Mesenchymal stem cell (in vitro differentiated cells and primary cell): ENCODE measurements at regions not wholly inside any gene's neighbourhood (a gene's known extent, or its start where the extent isn't known, plus 50 kb on each side); places are given as distances from the start of the nearest gene placed in this dataset.
"Not testable (repeated sequence)": the region's sequence is repeated elsewhere in the genome, so short reads cannot be mapped to it uniquely, and the experiment has no call there.

Experiments used
- DNase-seq: peaks from one replicate; pipeline ENCODE4 v3.0.0-alpha.2; 2013
- H2AFZ ChIP-seq: one replicate; pipeline ENCODE4 v1.6.1; 2013; ENCODE audit warnings: low read depth, mild to moderate bottlenecking, control low read depth, inconsistent platforms, low read length, moderate library complexity
- H2AK5ac ChIP-seq: 2 replicates; pipeline ENCODE4 v1.6.1; 2013; ENCODE audit warnings: low read length, moderate library complexity, mild to moderate bottlenecking, inconsistent platforms; ENCODE audit not compliant: severe bottlenecking
- H2BK120ac ChIP-seq: one replicate; pipeline ENCODE4 v1.6.1; 2013; ENCODE audit warnings: low read depth, mild to moderate bottlenecking, inconsistent platforms, low read length, moderate library complexity
- H2BK12ac ChIP-seq, 2 experiments: one replicate each; pipeline ENCODE4 v1.6.1; 2013; ENCODE audit warnings: inconsistent platforms in 2 of 2, low read length in 2 of 2, mild to moderate bottlenecking in 2 of 2, moderate library complexity in 2 of 2, control low read depth in 1 of 2
- H2BK15ac ChIP-seq: one replicate; pipeline ENCODE4 v1.6.1; 2013; ENCODE audit warnings: mild to moderate bottlenecking, low read depth, inconsistent platforms; ENCODE audit not compliant: poor library complexity, severe bottlenecking
- H2BK5ac ChIP-seq: 2 replicates; pipeline ENCODE4 v1.6.1; 2013; ENCODE audit warnings: low read depth, mild to moderate bottlenecking, low read length, control low read depth, inconsistent platforms; ENCODE audit not compliant: poor library complexity, severe bottlenecking
- H3K14ac ChIP-seq, 2 experiments: one replicate each; pipeline ENCODE4 v1.6.1; 2013; ENCODE audit warnings: inconsistent platforms in 2 of 2, low read length in 2 of 2, control low read depth in 1 of 2, mild to moderate bottlenecking in 1 of 2, moderate library complexity in 1 of 2
- H3K18ac ChIP-seq, 2 experiments: one replicate each; pipeline ENCODE4 v1.6.1; 2013; ENCODE audit warnings: inconsistent platforms in 2 of 2, low read length in 2 of 2, control low read depth in 1 of 2, low read depth in 1 of 2, mild to moderate bottlenecking in 1 of 2
- H3K23ac ChIP-seq, 2 experiments: one replicate each; pipeline ENCODE4 v1.6.1; 2013; ENCODE audit warnings: inconsistent platforms in 2 of 2, low read length in 2 of 2, mild to moderate bottlenecking in 2 of 2, moderate library complexity in 2 of 2, control low read depth in 1 of 2
- H3K27ac ChIP-seq: 2 replicates; pipeline ENCODE4 v1.5.1; 2013; ENCODE audit warnings: mild to moderate bottlenecking, moderate library complexity, low read length, control low read depth, inconsistent platforms; ENCODE audit not compliant: poor library complexity, severe bottlenecking
- H3K27me3 ChIP-seq, 2 experiments: 2 replicates each; pipeline versions ENCODE4 v1.6.1 to v1.7.0; 2013; ENCODE audit warnings: low read length in 2 of 2, mild to moderate bottlenecking in 2 of 2, moderate library complexity in 2 of 2, control low read depth in 1 of 2, inconsistent platforms in 1 of 2; ENCODE audit not compliant: control insufficient read depth in 1 of 2, insufficient read depth in 1 of 2
- H3K36me3 ChIP-seq, 2 experiments: 2 replicates each; pipeline versions ENCODE4 v1.6.1 to v1.7.0; 2013; ENCODE audit warnings: low read length in 2 of 2, control low read depth in 1 of 2, inconsistent platforms in 1 of 2, low read depth in 1 of 2, mild to moderate bottlenecking in 1 of 2; ENCODE audit not compliant: insufficient read depth in 2 of 2, control insufficient read depth in 1 of 2
- H3K4ac ChIP-seq, 2 experiments: one replicate each; pipeline ENCODE4 v1.6.1; 2013; ENCODE audit warnings: inconsistent platforms in 2 of 2, low read length in 2 of 2, mild to moderate bottlenecking in 2 of 2, moderate library complexity in 2 of 2, control low read depth in 1 of 2, low read depth in 1 of 2
- H3K4me1 ChIP-seq: 2 replicates; pipeline ENCODE4 v1.6.1; 2013; ENCODE audit warnings: low read depth, low read length, control low read depth; ENCODE audit not compliant: control insufficient read depth, insufficient read depth
- H3K4me2 ChIP-seq: 2 replicates; pipeline ENCODE4 v1.6.1; 2013; ENCODE audit warnings: low read length, mild to moderate bottlenecking, inconsistent platforms; ENCODE audit not compliant: poor library complexity, severe bottlenecking
- H3K4me3 ChIP-seq, 2 experiments: 2 replicates each; pipeline versions ENCODE4 v1.5.1 to v1.7.0; 2013; ENCODE audit warnings: low read length in 2 of 2, mild to moderate bottlenecking in 2 of 2, control low read depth in 1 of 2, low read depth in 1 of 2; ENCODE audit not compliant: insufficient read depth in 1 of 2
- H3K79me1 ChIP-seq: replicated peaks from 2 replicates; pipeline ENCODE4 v1.6.1; 2013; ENCODE audit warnings: mild to moderate bottlenecking, control low read depth, low read length, inconsistent platforms; ENCODE audit not compliant: poor library complexity, severe bottlenecking
- H3K9ac ChIP-seq: 2 replicates; pipeline ENCODE4 v1.7.0; 2013; ENCODE audit warnings: mild to moderate bottlenecking, low read length, moderate library complexity
- H3K9me3 ChIP-seq: 2 replicates; pipeline ENCODE4 v1.7.0; 2013; ENCODE audit warnings: mild to moderate bottlenecking, low read length; ENCODE audit not compliant: control insufficient read depth
- H4K8ac ChIP-seq: one replicate; pipeline ENCODE4 v1.6.1; 2013; ENCODE audit warnings: inconsistent platforms, mild to moderate bottlenecking, low read length, moderate library complexity
- H4K91ac ChIP-seq: one replicate; pipeline ENCODE4 v1.6.1; 2013; ENCODE audit warnings: mild to moderate bottlenecking, low read length, inconsistent platforms
- WGBS: methylation state at CpG from one replicate; pipeline ENCODE4 v1.1.7; 2013; ENCODE audit warnings: mixed read lengths; 5-methylcytosine and 5-hydroxymethylcytosine counted together

GRCh38 chr6:122276637-122277036 is 122.8 kb upstream of the HSF2 start:
- H3K9me3 ChIP-seq = no peaks in the 10 kb centered on the region
- no peak overlapping the region for H2BK15ac ChIP-seq
- H2BK12ac ChIP-seq = no peak overlapping the region
- no peaks in the 10 kb centered on the region for H3K4me1 ChIP-seq
- H3K4ac ChIP-seq = no peak overlapping the region
- H4K91ac ChIP-seq = no peak overlapping the region
- no peak overlapping the region for H3K18ac ChIP-seq
- DNase-seq = peak; percentile 3
- H3K27ac ChIP-seq = no peak overlapping the region
- H2BK120ac ChIP-seq = no peak overlapping the region
- no peak overlapping the region for H4K8ac ChIP-seq
- H3K79me1 ChIP-seq = no peaks in the 10 kb centered on the region
- H3K14ac ChIP-seq = no peak overlapping the region
- H3K23ac ChIP-seq = no peak overlapping the region
- no peak overlapping the region for H3K9ac ChIP-seq
- H3K4me2 ChIP-seq = no peak overlapping the region
- H3K27me3 ChIP-seq = no peaks in the 10 kb centered on the region
- 50% methylated on average over 1 of the region's 1 CpG for WGBS
- H3K36me3 ChIP-seq = no peaks in the 10 kb centered on the region
- no peak overlapping the region for H2AK5ac ChIP-seq
- no peak overlapping the region for H2AFZ ChIP-seq
- H2BK5ac ChIP-seq = no peak overlapping the region
- no peak overlapping the region for H3K4me3 ChIP-seq

- not testable (repeated sequence) for H3K14ac ChIP-seq, DNase-seq, H2BK120ac ChIP-seq, H3K4ac ChIP-seq, H3K27me3 ChIP-seq, H2AK5ac ChIP-seq, H3K23ac ChIP-seq, H3K79me1 ChIP-seq, H2AFZ ChIP-seq, H4K91ac ChIP-seq, H4K8ac ChIP-seq, H3K27ac ChIP-seq, H2BK15ac ChIP-seq, H3K4me3 ChIP-seq, H3K18ac ChIP-seq, H3K36me3 ChIP-seq, H2BK12ac ChIP-seq, H3K4me2 ChIP-seq, H2BK5ac ChIP-seq, H3K4me1 ChIP-seq, H3K9ac ChIP-seq, H3K9me3 ChIP-seq
- WGBS = 94% methylated on average over 50 of the region's 52 CpGs
Measured at GRCh38 chr6:122280105-122281021, 119.1 kb upstream of the HSF2 start.

GRCh38 chr6:122283884-122284283 is 115.6 kb upstream of the HSF2 start:
- H3K23ac ChIP-seq = no peak overlapping the region
- no peaks in the 10 kb centered on the region for H3K36me3 ChIP-seq
- no peak overlapping the region for H3K4ac ChIP-seq
- no peak overlapping the region for H3K18ac ChIP-seq
- H3K27me3 ChIP-seq = no peaks in the 10 kb centered on the region
- no peaks in the 10 kb centered on the region for H3K79me1 ChIP-seq
- no peaks in the 10 kb centered on the region for H3K9me3 ChIP-seq
- DNase-seq = no peak
- H4K91ac ChIP-seq = no peak overlapping the region
- no peak overlapping the region for H3K27ac ChIP-seq
- 40% methylated on average over 1 of the region's 4 CpGs for WGBS
- H2BK5ac ChIP-seq = no peak overlapping the region
- no peak overlapping the region for H2BK15ac ChIP-seq
- no peak overlapping the region for H2AFZ ChIP-seq
- H2BK12ac ChIP-seq = no peak overlapping the region
- H2BK120ac ChIP-seq = no peak overlapping the region
- no peak overlapping the region for H2AK5ac ChIP-seq
- no peak overlapping the region for H3K4me2 ChIP-seq
- no peaks in the 10 kb centered on the region for H3K4me1 ChIP-seq
- H4K8ac ChIP-seq = no peak overlapping the region
- H3K4me3 ChIP-seq = no peak overlapping the region
- H3K9ac ChIP-seq = no peak overlapping the region
- no peak overlapping the region for H3K14ac ChIP-seq

- no CpG with 5 or more reads among the region's 1 CpG for WGBS
- Histone ChIP-seq H4K91ac (no peak overlapping the region), H4K8ac (no peak overlapping the region), H3K4me2 (no peak overlapping the region), H3K27me3 (no peaks in the 10 kb centered on the region), H3K36me3 (no peaks in the 10 kb centered on the region), H3K4me3 (no peak overlapping the region), H3K14ac (no peak overlapping the region), H3K9me3 (no peaks in the 10 kb centered on the region), H2AFZ (no peak overlapping the region), H2BK12ac (no peak overlapping the region), H2BK120ac (no peak overlapping the region), H3K18ac (no peak overlapping the region), H3K4me1 (no peaks in the 10 kb centered on the region), H3K27ac (no peak overlapping the region), H3K79me1 (no peaks in the 10 kb centered on the region), H2AK5ac (no peak overlapping the region), H3K4ac (no peak overlapping the region), H3K9ac (no peak overlapping the region), H2BK15ac (no peak overlapping the region), H3K23ac (no peak overlapping the region), H2BK5ac (no peak overlapping the region)
- no peak for DNase-seq
Measured at GRCh38 chr6:122284848-122285247, 114.6 kb upstream of the HSF2 start.
